Thymus (tissue), 11 donors: ENCODE measurements at regions not wholly inside any gene's neighbourhood (a gene's known extent, or its start where the extent isn't known, plus 50 kb on each side); places are given as distances from the start of the nearest gene placed in this dataset.

Source experiments
- DNase-seq, 9 donors: peaks; one replicate each; pipeline ENCODE4 v3.0.0-alpha.2; 2013; ENCODE audit warnings: low spot score in 9 of 9, low read depth in 6 of 9, missing footprints in 1 of 9
- H3K27ac ChIP-seq, 2 donors: one replicate each; pipeline ENCODE4 v1.5.1; 2013; ENCODE audit warnings: control low read depth in 1 of 2, low read depth in 1 of 2, low read length in 1 of 2, mild to moderate bottlenecking in 1 of 2, moderate library complexity in 1 of 2
- H3K27me3 ChIP-seq, 2 donors: one replicate each; pipeline ENCODE4 v1.5.1; 2013; ENCODE audit warnings: low read length in 1 of 2; ENCODE audit not compliant: control insufficient read depth in 2 of 2, insufficient read depth in 1 of 2
- H3K36me3 ChIP-seq, 2 donors: one replicate each; pipeline ENCODE4 v1.5.1; 2013; ENCODE audit warnings: low read length in 1 of 2, mild to moderate bottlenecking in 1 of 2, moderate library complexity in 1 of 2; ENCODE audit not compliant: control insufficient read depth in 2 of 2, insufficient read depth in 2 of 2
- H3K4me1 ChIP-seq, 2 donors: one replicate each; pipeline ENCODE4 v1.5.1; 2013; ENCODE audit warnings: low read length in 2 of 2; ENCODE audit not compliant: control insufficient read depth in 2 of 2, insufficient read depth in 2 of 2
- H3K4me3 ChIP-seq, 2 donors: one replicate each; pipeline ENCODE4 v1.5.1; 2013; ENCODE audit warnings: low read length in 2 of 2, control low read depth in 1 of 2, mild to moderate bottlenecking in 1 of 2
- H3K9me3 ChIP-seq, 2 donors: one replicate each; pipeline ENCODE4 v1.5.1; 2013; ENCODE audit warnings: low read length in 1 of 2, mild to moderate bottlenecking in 1 of 2; ENCODE audit not compliant: control insufficient read depth in 2 of 2, insufficient read depth in 1 of 2
- WGBS: extraction: QIAGEN DNeasy Blood & Tissue Kit; methylation state at CpG from one replicate; pipeline ENCODE4 v1.1.7; 2013; 5-methylcytosine and 5-hydroxymethylcytosine counted together
- donor health status: healthy.

DNA sequence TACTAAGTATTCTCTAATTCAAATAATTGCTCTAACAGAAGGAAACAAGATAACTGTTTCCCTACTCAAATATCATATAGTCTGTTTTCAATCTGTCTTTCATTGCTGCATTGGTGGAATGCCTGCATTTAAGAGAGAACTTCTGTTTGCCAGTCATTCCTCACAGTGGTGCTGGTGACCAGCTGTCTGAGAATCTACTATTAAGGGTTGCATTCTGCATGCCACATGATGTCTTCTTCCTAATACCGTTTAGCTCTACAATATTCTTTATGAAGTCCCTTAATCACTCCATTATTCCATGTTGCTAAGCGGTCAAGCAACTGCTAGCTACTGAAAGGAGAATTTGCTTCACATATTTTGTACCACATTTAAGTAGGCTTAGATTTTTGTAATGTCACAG, 167.1 kb upstream of the CENPE start:
- Histone ChIP-seq H3K27ac (no peak overlapping the region), H3K9me3 (peaks cover 0 to 2% of the 10 kb centered on the region in 2 donors), H3K4me3 (no peak overlapping the region), H3K36me3 (no peaks in the 10 kb centered on the region), H3K27me3 (no peaks in the 10 kb centered on the region), H3K4me1 (no peaks in the 10 kb centered on the region)
- 89% methylated on average over 2 of the region's 2 CpGs for WGBS
- no peak for DNase-seq

DNA sequence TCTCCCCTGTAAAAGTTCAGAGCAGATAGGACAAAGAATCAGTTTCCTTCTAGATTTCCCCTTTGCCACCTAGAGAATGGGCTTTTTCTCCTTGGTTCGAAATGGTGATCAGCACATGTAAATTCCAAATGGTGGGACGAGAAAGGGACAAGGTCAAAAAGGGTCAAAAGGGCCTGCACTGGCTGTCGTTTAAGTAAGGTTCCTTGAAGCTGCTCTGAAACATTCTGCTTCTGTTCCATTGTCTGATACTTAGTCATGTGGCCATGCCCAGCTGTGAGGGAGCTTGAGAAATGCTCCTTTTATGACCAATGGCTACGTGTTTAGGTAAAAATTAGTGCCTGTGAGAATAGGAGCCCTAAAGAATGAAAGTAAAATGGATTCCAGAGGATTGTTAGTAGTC, 165.9 kb upstream of the CENPE start:
- H3K9me3 ChIP-seq: peaks cover 0 to 7% of the 10 kb centered on the region in 2 donors
- no peaks in the 10 kb centered on the region for H3K4me1 ChIP-seq
- no peaks in the 10 kb centered on the region for H3K36me3 ChIP-seq
- H3K27me3 ChIP-seq: no peaks in the 10 kb centered on the region
- no peak overlapping the region for H3K4me3 ChIP-seq
- DNase-seq: no peak
- no peak overlapping the region for H3K27ac ChIP-seq
- WGBS: 82% methylated on average over 4 of the region's 4 CpGs

DNA sequence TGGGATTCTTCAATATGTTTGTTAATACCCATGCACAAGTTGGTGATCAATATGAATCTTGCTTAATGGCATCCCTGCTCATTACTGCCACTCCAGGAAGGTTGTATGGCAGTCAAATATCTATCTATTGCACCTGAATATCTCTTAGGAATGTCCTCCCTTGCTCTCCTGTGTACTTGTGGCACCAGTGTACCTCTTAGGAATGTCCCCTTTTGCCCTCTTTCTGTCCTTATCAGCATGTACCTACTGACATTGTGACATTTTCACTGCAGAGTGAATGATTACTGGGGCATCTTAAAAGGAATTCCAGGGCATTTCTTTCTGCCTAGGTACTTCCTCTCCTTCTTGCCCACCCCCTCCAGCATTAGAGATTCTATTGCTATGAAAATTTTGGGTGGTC, 163.8 kb upstream of the CENPE start:
- Histone ChIP-seq H3K27me3 (no peaks in the 10 kb centered on the region), H3K27ac (no peak overlapping the region), H3K9me3 (peaks cover 0 to 7% of the 10 kb centered on the region in 2 donors), H3K36me3 (no peaks in the 10 kb centered on the region), H3K4me1 (no peaks in the 10 kb centered on the region), H3K4me3 (no peak overlapping the region)
- DNase-seq: no peak

- Histone ChIP-seq H3K9me3 (peaks cover 0 to 7% of the 10 kb centered on the region in 2 donors), H3K4me1 (no peaks in the 10 kb centered on the region), H3K27ac (no peak overlapping the region), H3K27me3 (no peaks in the 10 kb centered on the region), H3K4me3 (no peak overlapping the region), H3K36me3 (no peaks in the 10 kb centered on the region)
- WGBS: 95% methylated on average over 2 of the region's 2 CpGs
- DNase-seq: no peak
Observed at GRCh38 chr4:103359900-103360299, 161.8 kb upstream of the CENPE start.

GRCh38 chr4:103354006-103354405, 155.9 kb upstream of the CENPE start:
- H3K4me3 ChIP-seq: no peak overlapping the region
- H3K27me3 ChIP-seq: no peaks in the 10 kb centered on the region
- H3K36me3 ChIP-seq: no peaks in the 10 kb centered on the region
- 93% methylated on average over 2 of the region's 2 CpGs for WGBS
- DNase-seq: no peak
- H3K27ac ChIP-seq: no peak overlapping the region
- no peaks in the 10 kb centered on the region for H3K4me1 ChIP-seq
- H3K9me3 ChIP-seq: no peaks in the 10 kb centered on the region

DNA sequence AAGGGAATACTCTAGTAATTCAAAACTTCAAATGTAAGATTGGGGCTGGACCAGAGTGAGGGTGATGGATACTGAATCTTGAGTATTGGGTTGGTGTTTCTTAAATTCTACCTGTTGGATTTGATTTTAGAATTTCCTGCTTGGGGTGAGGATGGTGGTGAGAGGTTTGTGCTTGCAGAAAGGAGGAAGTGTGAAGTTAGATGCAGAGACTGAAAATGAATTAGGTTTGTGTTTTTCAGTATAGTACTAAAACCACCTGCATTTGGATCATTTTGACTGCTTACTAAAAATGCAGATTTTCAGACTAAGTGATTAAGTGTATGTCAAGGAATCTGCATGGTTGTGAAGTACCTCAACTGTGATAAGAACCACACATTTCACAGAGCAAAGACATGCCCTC, 131.5 kb upstream of the CENPE start:
- Histone ChIP-seq H3K4me1 (no peaks in the 10 kb centered on the region), H3K36me3 (no peaks in the 10 kb centered on the region), H3K9me3 (no peaks in the 10 kb centered on the region), H3K4me3 (no peak overlapping the region), H3K27me3 (no peaks in the 10 kb centered on the region), H3K27ac (no peak overlapping the region)
- no peak for DNase-seq

- Histone ChIP-seq H3K4me3 (no peak overlapping the region), H3K36me3 (no peaks in the 10 kb centered on the region), H3K4me1 (no peaks in the 10 kb centered on the region), H3K9me3 (no peaks in the 10 kb centered on the region), H3K27ac (no peak overlapping the region), H3K27me3 (no peaks in the 10 kb centered on the region)
- WGBS: 53% methylated on average over 1 of the region's 1 CpG
- no peak for DNase-seq
Observed at GRCh38 chr4:103324811-103325210, 126.7 kb upstream of the CENPE start.

DNA sequence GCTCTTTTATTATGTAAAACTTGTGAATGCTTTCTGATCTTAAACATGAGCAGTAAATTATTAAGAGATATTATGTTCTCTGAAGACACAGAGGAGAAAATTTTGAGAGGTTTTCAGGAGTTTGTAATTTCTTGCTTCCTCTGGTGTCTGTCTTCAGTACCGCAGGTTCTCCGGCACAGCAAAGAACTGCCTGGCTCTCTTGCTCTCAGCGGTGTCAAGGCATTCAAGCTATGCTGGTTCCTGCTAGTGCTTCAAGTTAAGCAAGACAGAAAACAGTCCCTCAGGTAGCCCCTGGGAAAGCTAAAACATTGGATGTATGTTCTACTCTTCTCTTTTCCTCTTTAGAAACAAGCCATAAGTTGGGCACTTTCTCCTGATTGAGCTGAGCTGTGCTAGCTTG, 120.2 kb upstream of the CENPE start:
- H3K27ac ChIP-seq: no peak overlapping the region
- no peak for DNase-seq
- H3K27me3 ChIP-seq: no peaks in the 10 kb centered on the region
- no peaks in the 10 kb centered on the region for H3K4me1 ChIP-seq
- 83% methylated on average over 3 of the region's 3 CpGs for WGBS
- no peak overlapping the region for H3K4me3 ChIP-seq
- no peaks in the 10 kb centered on the region for H3K36me3 ChIP-seq
- peaks cover 0 to 4% of the 10 kb centered on the region in 2 donors for H3K9me3 ChIP-seq

DNA sequence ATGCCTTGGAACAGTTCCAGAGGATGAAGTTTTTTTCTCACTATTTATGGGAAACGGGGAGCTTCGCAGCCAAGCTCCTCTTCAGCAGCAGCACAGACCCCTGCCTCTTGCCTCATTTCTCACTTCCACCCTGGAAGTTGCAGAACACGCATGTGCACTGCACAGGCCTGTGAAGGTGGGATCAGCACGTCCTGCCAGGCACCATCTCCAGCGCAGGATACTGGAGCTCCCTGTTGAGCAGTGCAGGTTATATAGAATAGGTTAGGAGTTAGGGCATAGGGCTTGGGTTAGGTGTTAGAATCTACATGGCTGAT, 110.1 kb upstream of the CENPE start:
- 86% methylated on average over 5 of the region's 5 CpGs for WGBS
- no peaks in the 10 kb centered on the region for H3K4me1 ChIP-seq
- no peak for DNase-seq

More for the DNA sequence above, 110.1 kb upstream of the CENPE start:
- no peaks in the 10 kb centered on the region for H3K36me3 ChIP-seq
- no peak overlapping the region for H3K4me3 ChIP-seq
- no peak overlapping the region for H3K27ac ChIP-seq
- H3K9me3 ChIP-seq: no peaks in the 10 kb centered on the region
- H3K27me3 ChIP-seq: no peaks in the 10 kb centered on the region
